ENCODE measurements at regions not wholly inside any gene's neighbourhood (a gene's known extent, or its start where the extent isn't known, plus 50 kb on each side); places are given as distances from the start of the nearest gene placed in this dataset.

- TF ChIP-seq CTCF (IDR thresholded peaks at IDR 0.05; ENCODE audit: control insufficient read depth, extremely low read depth, insufficient read depth) = no peak
- DNase-seq (ENCODE audit: low read depth) = no peak
- H3K4me3 ChIP-seq (ENCODE audit: low read depth, low read length) = no peak overlapping the region
These were observed 73.8 kb downstream of the DIO3 start for GRCh38 chr14:101634850-101635748.

- no peak overlapping the region for H3K4me3 ChIP-seq (ENCODE audit: low read depth, low read length)
- DNase-seq (ENCODE audit: low read depth) = no peak
- TF ChIP-seq CTCF (IDR thresholded peaks at IDR 0.05; ENCODE audit: control insufficient read depth, extremely low read depth, insufficient read depth) = no peak
These were observed 74.7 kb downstream of the DIO3 start for GRCh38 chr14:101635749-101636560.

- DNase-seq (ENCODE audit: low read depth) = no peak
- H3K4me3 ChIP-seq (ENCODE audit: low read depth, low read length) = no peak overlapping the region
- no peak for TF ChIP-seq CTCF (IDR thresholded peaks at IDR 0.05; ENCODE audit: control insufficient read depth, extremely low read depth, insufficient read depth)
These were observed 78.0 kb downstream of the DIO3 start for GRCh38 chr14:101639241-101639833.

- TF ChIP-seq CTCF (IDR thresholded peaks at IDR 0.05; ENCODE audit: control insufficient read depth, extremely low read depth, insufficient read depth) = no peak
- DNase-seq (ENCODE audit: low read depth) = no peak
- no peak overlapping the region for H3K4me3 ChIP-seq (ENCODE audit: low read depth, low read length)
These were observed 82.4 kb downstream of the DIO3 start for GRCh38 chr14:101643651-101644050.

GRCh38 chr14:101654051-101654450 lies 92.8 kb downstream of the DIO3 start:
- H3K4me3 ChIP-seq (ENCODE audit: low read depth, low read length) = no peak overlapping the region
- no peak for DNase-seq (ENCODE audit: low read depth)
- no peak for TF ChIP-seq CTCF (IDR thresholded peaks at IDR 0.05; ENCODE audit: control insufficient read depth, extremely low read depth, insufficient read depth)

- no peak for DNase-seq (ENCODE audit: low read depth)
- H3K4me3 ChIP-seq (ENCODE audit: low read depth, low read length) = no peak overlapping the region
- no peak for TF ChIP-seq CTCF (IDR thresholded peaks at IDR 0.05; ENCODE audit: control insufficient read depth, extremely low read depth, insufficient read depth)
These were observed 96.1 kb downstream of the DIO3 start for GRCh38 chr14:101657372-101657771.

Measured in LNCaP clone FGC (cell line).